Transverse colon (tissue), 4 donors: ENCODE measurements at regions not wholly inside any gene's neighbourhood (a gene's known extent, or its start where the extent isn't known, plus 50 kb on each side); places are given as distances from the start of the nearest gene placed in this dataset.

Source experiments
- CTCF ChIP-seq, 5 experiments: fragments of 200-600 bp in 3 of 5; fragments of 450-650 bp in 2 of 5; sonication (generic) in 3 of 5; IDR thresholded peaks; 1 replicate in 2 of 5; 2 replicates in 3 of 5; pipeline ENCODE4 v1.5.1; 2016 to 2017; ENCODE audit warnings: antibody characterized with exemption in 5 of 5, inconsistent platforms in 3 of 5, mild to moderate bottlenecking in 2 of 5, moderate library complexity in 1 of 5
- EP300 ChIP-seq: sonication (generic); formaldehyde crosslinking; IDR thresholded peaks from one replicate; pipeline ENCODE4 v1.6.1; 2017; ENCODE audit warnings: antibody characterized with exemption, low read depth
- POLR2A ChIP-seq: fragments of 450-650 bp; IDR thresholded peaks from one replicate; pipeline ENCODE4 v1.6.1; 2016; ENCODE audit warnings: antibody characterized with exemption, mild to moderate bottlenecking, moderate library complexity
- POLR2AphosphoS5 ChIP-seq, 3 donors: sonication (generic); formaldehyde crosslinking; IDR thresholded peaks; one replicate each; pipeline ENCODE4 v1.6.1; 2016; ENCODE audit warnings: antibody characterized with exemption in 3 of 3

GRCh38 chr4:126404549-126404948, 1089.8 kb downstream of the FAT4 start:
- no peak for TF ChIP-seq POLR2A
- no peak for TF ChIP-seq CTCF (IDR thresholded peaks at IDR 0.05)
- TF ChIP-seq EP300: no peak
- TF ChIP-seq POLR2AphosphoS5 (IDR thresholded peaks at IDR 0.05): no peak
